Inferior parietal cortex (tissue), 1 donor: ENCODE measurements at regions not wholly inside any gene's neighbourhood (a gene's known extent, or its start where the extent isn't known, plus 50 kb on each side); places are given as distances from the start of the nearest gene placed in this dataset.

ENCODE experiments used
- DNase-seq: peaks from one replicate; pipeline ENCODE4 v3.0.0-alpha.2; 2016; ENCODE audit errors: extremely low spot score

DNA sequence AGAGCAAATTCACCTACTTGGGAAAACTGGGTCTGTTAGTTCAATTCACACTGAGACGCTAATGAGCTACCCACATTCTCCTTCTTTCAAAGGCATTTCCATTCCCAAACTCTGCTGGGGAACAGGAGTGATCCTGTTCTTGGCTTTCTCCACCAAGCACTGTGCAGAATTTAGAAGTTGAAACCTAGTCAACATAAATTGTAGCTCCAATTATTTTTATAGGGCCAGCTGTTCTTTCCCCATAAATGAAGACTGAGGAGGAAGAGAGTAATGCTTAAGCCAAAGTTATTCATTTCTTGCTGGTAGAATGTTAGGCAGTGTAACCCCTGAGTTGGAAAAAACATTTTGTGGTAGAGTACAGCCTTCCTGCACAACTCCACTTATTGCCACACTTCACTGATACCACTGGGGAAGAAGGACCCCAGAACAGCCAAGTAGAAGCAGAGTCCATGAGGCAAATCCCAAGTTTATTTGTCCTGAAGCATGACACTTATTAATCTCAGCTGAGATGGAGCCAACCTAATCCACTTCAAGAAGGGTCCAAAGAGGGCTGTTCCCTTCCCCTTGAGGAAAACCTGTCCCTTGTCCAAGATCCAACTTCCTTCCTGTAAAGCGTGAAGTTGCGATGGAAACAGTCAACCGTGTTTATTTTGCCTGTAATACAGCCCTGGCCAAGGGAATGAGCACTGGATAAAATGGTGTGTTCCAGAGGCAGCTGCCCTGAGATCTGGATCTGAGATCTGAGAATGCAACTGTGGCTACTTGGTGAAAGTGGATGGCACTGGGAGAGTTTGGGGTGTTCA lies 151.8 kb downstream of the TBX5 start:
- no peak for DNase-seq

DNA sequence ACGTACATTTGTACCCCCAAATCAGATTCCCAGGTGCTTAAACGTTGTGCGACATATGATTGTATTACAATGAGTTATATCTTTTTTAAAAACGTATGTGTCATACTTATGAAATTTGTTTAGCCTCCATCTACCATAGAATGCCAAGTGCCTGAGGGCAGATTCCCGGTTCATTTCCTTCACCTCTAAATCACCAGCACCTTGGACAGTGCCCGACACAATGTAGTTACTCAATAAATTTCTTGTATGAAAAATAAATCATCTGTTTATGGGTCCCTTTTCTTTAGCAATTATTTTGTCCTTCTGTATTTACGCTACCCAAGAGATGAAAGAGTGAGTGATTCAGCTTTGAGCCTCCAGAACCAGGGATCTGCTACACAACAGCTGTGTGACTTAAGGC lies 157.4 kb downstream of the TBX5 start:
- no peak for DNase-seq

DNA sequence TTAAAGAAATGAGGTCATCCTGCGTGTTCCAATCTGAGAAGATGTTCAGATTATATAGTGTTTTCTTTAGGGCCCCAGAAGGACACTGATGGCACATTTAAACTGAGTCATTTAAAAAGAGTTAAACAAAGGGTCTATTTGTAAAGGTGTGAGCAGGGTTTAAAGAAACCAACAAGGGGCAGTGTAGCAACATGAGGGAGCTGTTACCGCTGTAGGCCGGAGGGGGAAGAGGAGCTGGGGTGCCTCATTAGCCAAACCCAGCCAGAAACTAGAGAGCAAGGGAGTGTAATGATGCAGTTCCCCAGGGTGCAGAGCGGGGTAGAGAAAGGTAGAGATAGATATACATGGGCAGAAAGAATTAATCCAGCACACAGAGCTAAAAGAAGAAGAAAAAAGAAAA lies 160.4 kb downstream of the TBX5 start:
- no peak for DNase-seq

DNA sequence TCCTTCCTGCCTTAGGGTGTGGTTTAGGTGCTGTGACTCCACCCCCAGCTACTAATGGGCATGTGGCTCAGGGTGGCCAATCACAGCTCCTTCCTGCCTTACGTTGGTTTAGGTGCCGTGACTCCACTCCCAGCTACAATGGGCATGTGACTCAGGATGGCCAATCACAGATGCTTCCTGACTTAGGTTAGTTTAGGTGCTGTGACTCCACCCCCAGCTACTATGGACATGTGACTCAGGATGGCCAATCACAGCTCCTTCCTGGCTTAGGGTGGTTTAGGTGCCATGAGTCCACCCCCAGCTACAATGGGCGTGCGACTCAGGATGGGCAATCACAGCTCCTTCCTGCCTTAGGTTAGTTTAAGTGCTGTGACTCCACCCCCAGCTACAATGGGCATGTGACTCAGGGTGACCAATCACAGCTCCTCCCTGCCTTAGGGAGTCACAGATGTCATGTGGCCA lies 163.9 kb downstream of the TBX5 start:
- no peak for DNase-seq

DNA sequence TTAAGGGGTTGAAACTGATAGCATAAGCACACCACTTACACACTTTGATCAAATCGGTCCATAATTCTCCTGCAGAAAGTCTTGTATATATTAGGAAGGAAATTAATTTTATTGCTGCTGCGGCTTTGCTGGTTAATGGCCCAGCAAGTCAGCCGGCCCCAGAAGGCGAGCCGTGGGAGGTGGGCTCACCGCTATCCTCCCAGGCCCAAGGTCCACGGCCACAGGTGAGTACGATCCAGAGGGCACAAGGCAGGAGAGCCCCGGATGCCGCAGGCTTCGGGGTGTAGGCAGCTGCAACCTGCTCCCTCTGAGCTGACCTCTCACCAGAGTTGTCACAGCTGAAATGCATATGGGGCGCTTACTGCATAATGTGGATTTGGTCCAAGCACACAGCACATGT lies 165.7 kb downstream of the TBX5 start:
- no peak for DNase-seq

DNA sequence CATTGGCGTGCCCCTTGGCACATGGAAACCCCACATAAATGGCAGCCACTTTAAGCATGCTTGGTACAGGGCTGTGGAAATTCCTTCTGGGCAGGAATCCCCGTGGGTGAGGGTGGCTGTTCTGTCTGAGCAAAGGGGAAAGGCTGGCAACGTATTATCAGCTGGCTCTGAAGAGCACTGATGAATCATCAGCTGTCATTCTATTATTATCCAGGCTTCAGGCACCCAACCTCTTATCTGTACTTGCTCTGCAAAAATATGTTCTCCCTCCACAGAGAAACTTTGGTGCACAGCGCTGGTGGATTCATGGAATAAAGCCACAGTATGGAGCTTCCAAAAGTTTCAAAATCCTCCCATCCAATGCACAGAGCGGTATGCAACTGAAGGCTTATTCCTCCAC lies 167.1 kb downstream of the TBX5 start:
- DNase-seq = no peak

GRCh38 chr12:114237230-114237629 lies 168.7 kb downstream of the TBX5 start:
- no peak for DNase-seq

- DNase-seq = no peak
Observed at GRCh38 chr12:114232187-114232586, 173.8 kb downstream of the TBX5 start.

DNA sequence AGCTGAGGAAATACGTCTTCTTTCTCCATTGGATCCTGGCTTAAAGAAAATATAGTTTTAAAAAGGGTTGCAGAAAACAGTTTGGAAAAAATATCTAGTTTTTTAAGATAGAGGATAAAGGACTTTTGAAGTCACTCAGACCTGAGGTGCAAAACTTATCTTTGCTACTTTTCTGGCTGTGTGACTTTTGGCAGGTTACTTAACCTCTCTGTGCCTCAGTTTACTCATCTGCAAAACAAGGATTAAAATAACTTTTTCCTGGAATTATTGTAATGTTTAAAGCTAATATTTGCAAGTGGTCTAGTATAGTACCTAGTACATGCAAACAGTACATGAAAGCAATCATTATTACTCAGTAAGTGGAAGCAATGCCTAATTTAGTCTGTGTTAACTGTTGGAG lies 176.8 kb downstream of the TBX5 start:
- no peak for DNase-seq

- DNase-seq = no peak
Observed at GRCh38 chr12:114226241-114226928, 179.6 kb downstream of the TBX5 start.

GRCh38 chr12:114221957-114222630 lies 183.8 kb downstream of the TBX5 start:
- DNase-seq = no peak

DNA sequence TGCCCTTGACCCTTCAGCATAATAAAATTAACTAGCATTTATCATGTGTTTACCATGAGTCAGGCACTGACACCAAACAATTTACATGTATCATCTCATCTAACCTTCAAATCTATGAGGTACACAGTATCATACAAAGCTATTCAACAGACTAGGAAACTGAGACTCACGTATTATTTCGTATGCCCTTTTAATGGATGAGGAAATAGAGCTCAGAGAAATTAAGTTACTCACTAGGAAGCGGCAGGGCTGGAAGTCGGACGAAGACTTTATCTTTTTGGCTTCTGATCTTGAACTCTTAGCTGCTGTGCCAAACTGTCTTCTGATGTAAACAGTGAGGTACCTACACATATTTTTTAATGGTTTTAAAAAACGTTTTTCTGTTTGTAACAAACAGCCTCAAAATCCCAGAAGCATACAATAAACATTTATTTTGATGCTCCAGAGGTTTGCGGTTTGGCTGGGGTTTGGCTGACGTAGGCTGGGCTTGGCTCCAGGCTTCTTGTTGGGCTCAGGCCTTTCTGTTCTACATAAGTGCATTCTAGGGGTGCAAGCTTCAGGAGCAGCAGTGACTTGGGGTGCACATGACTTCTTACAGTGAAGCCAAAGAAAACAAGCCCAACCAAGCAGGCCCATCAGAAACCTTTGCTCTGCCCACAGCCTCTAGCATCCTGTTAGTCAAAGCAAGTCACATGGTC lies 184.7 kb downstream of the TBX5 start:
- DNase-seq = no peak

DNA sequence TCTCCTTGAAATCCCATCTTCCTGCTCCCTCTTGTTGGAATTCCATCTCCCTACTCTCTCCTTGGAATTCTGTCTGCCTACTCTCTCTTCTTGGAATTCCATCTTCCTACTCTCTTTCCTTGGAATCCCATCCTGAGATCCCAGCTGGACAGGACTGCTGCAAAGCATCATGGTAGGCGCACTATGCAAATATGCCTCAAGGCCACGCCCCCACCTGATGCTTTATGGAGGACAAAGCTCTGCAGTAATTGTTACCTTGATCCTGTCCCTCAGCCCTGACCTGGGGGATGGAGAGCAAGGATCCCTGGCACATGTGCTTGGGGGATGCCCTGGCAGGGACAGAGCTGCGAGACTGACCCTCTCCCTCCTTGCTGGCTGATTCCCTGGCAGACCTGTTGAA lies 185.6 kb downstream of the TBX5 start:
- DNase-seq = no peak

DNA sequence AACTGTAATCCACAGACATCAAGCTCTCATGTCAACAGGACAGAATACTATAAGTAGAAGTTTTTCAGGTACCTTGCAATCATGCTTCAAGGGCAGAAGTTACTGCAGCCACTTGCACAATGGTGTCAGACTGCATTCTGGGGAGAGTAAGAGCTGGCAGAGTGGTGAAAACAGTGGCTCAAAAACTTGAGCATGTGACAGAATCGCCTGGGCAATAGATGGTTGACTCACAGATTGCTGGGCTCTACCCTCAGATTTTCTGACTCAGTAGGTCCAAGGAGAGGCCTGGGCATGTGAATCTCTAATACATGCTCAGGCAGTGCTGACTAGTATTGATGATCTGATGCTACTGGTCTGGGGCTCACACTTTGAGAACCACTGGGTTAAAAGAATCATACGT lies 187.8 kb downstream of the TBX5 start:
- no peak for DNase-seq

GRCh38 chr12:114215746-114216145 lies 190.2 kb downstream of the TBX5 start:
- DNase-seq = no peak

GRCh38 chr12:114213055-114213581 lies 192.8 kb downstream of the TBX5 start:
- DNase-seq = peak; percentile 56

DNA sequence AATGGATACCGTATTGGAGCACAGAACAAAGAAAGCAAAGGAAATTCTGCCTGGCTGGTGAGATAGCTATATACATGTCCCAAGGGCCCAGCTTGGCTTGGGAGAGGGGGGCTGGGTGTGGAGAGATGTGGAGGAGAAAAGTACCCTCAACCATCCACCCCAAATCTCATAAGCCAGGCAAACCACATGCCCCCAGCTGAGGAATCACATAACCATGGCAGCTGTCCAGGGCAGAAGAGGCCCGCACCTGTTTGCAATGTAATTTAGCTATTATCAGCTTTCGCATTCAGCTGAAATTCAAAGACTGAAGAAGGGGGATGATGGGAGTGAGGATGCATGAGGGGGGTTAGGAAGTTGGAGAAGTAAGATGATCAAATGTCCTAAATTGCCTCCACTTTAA lies 196.1 kb downstream of the TBX5 start:
- DNase-seq = no peak

- no peak for DNase-seq
Observed at GRCh38 chr12:114206525-114206924, 199.4 kb downstream of the TBX5 start.

- no peak for DNase-seq
Observed at GRCh38 chr12:114201794-114202193, 204.2 kb downstream of the TBX5 start.

DNA sequence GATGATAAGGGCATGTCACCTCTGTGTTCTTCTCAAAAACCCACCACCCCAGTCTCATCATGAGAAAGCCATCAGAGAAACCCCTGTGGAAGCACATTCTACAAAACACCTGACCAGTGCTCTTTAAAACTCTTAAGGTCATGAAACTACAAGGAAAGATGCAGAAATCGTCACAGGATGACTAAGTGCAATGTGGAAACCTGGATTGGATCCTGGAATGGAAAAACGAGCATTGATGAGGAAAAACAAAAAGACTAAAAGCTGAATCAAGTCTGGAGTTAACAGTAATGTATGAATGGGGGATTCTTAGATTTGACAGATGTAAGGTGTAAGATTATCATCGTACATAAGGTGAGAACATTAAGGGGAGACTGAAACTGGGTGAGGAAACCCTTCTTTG lies 211.0 kb downstream of the TBX5 start:
- no peak for DNase-seq

GRCh38 chr12:114194066-114194465 lies 211.9 kb downstream of the TBX5 start:
- no peak for DNase-seq

DNA sequence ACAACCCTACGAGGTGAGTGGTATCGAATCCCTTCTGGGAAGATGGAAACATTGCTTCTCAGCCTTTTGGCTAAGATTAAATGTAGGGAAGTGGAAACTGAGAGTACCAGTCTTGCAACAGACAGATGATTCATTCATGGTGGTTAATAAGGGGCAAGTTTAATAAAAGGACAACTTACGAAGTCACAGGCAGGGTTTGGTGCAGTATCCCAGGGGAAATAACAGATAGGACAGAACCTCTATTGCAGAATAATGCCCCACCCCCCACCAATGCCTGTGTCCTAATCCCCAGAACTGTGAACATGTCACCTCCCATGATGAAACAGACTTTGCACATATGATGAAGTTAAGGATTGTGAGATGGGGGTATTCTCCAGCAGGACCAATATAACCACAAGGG lies 212.5 kb downstream of the TBX5 start:
- DNase-seq = no peak
